ENCODE measurements at regions not wholly inside any gene's neighbourhood (a gene's known extent, or its start where the extent isn't known, plus 50 kb on each side); places are given as distances from the start of the nearest gene placed in this dataset.

DNA sequence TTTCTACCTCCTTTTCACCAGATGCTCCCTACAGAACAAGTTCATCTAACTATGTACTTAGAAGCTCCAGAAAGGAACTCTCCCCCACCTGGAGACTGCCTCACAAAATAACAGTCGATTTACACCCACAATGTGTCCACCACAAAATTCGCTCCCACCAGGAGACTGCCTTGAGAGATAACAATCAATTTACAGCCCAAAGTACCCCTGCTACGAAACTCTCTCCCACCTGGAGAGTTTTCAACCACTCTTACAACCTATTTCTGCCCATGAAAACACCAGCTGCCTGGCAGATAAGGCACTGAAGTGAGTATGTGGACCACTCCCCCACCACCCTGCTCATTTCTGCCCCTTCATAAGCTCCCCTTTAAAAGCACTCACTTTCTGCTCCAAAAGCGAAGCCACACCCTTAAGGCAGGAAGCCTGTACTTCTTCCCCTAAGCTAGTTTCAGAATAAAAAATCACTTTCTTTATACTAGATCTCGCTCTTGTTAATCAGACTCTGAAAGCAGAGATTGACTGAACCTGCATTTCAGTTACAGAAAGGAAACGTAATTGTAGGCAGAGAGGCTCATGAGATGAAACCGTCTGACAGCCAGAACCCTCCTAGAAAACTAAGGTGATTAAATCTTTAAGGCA, 94.4 kb upstream of the RBBP8 start:
- Histone ChIP-seq H3K4me3 (no peak overlapping the region), H3K27ac (no peak overlapping the region), H3K4me1 (peaks cover 5% of the 10 kb centered on the region; the same call in 1 of the 3 replicates), H3K4me2 (no peak overlapping the region), H3K9me3 (no peaks in the 10 kb centered on the region)
- CTCF ChIA-PET = interaction anchor here (0.5 to 1.4 kb wide), 4 partner anchors 21 to 1272 kb away, joined by 3 to 4 read pairs (median 3); no protein-coding TSS in a partner anchor
- no peak for TF ChIP-seq SMC3 (IDR thresholded peaks at IDR 0.05)
- no peak for TF ChIP-seq FOSB (CRISPR knock-in tag; IDR thresholded peaks at IDR 0.05)
- TF ChIP-seq USF2 (IDR thresholded peaks at IDR 0.05) = no peak
- TF ChIP-seq PHF8 (IDR thresholded peaks at IDR 0.05; ENCODE audit: borderline replicate concordance, low read depth) = no peak
- no peak for TF ChIP-seq HEYL (CRISPR knock-in tag; IDR thresholded peaks at IDR 0.05)
- TF ChIP-seq MYC (IDR thresholded peaks at IDR 0.05; ENCODE audit: borderline replicate concordance, low read length) = no peak
- no peak for TF ChIP-seq JUN (IDR thresholded peaks at IDR 0.05)
- no peak for TF ChIP-seq TFCP2L1 (CRISPR knock-in tag; IDR thresholded peaks at IDR 0.05)
- no peak for ATAC-seq
- no peak for FAIRE-seq
- no peak for DNase-seq (ENCODE audit: low read depth in 1 of 2, low spot score in 1 of 2)
- 62% methylated on average over 7 of the region's 7 CpGs for WGBS (ENCODE audit: missing lambda C conversion rate)
- POLR2A ChIA-PET = no interaction called here

GRCh38 chr18:22839340-22839821, 93.7 kb upstream of the RBBP8 start:
- H3K4me2 ChIP-seq = no peak overlapping the region
- ATAC-seq (no peak), FAIRE-seq (no peak), DNase-seq (ENCODE audit: low read depth in 1 of 2, low spot score in 1 of 2) (no peak)
- CTCF ChIA-PET = interaction anchor here (0.5 to 1.4 kb wide), 3 partner anchors 20 to 643 kb away, joined by 3 to 4 read pairs (median 3); no protein-coding TSS in a partner anchor
- POLR2A ChIA-PET = no interaction called here
- TF ChIP-seq, protein P1, sequence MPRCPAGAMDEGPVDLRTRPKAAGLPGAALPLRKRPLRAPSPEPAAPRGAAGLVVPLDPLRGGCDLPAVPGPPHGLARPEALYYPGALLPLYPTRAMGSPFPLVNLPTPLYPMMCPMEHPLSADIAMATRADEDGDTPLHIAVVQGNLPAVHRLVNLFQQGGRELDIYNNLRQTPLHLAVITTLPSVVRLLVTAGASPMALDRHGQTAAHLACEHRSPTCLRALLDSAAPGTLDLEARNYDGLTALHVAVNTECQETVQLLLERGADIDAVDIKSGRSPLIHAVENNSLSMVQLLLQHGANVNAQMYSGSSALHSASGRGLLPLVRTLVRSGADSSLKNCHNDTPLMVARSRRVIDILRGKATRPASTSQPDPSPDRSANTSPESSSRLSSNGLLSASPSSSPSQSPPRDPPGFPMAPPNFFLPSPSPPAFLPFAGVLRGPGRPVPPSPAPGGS (IDR thresholded peaks at IDR 0.05) = no peak
- TF ChIP-seq PHF8 (IDR thresholded peaks at IDR 0.05; ENCODE audit: borderline replicate concordance, low read depth) (no peak), RARB (CRISPR knock-in tag; IDR thresholded peaks at IDR 0.05) (no peak), HES2 (IDR thresholded peaks at IDR 0.05) (no peak), HEYL (CRISPR knock-in tag; IDR thresholded peaks at IDR 0.05) (no peak), FOXS1 (CRISPR knock-in tag; IDR thresholded peaks at IDR 0.05) (no peak), ZNF302 (CRISPR knock-in tag; IDR thresholded peaks at IDR 0.05) (no peak), ZFP36 (IDR thresholded peaks at IDR 0.05; ENCODE audit: borderline replicate concordance, partially characterized antibody) (no peak), KDM5A (IDR thresholded peaks at IDR 0.05) (no peak), CBX8 (IDR thresholded peaks at IDR 0.05) (no peak), EHMT2 (IDR thresholded peaks at IDR 0.05; ENCODE audit: low read depth) (no peak), CHD2 (IDR thresholded peaks at IDR 0.05; ENCODE audit: low read length, partially characterized antibody) (no peak)
- TF ChIP-seq, protein P2, sequence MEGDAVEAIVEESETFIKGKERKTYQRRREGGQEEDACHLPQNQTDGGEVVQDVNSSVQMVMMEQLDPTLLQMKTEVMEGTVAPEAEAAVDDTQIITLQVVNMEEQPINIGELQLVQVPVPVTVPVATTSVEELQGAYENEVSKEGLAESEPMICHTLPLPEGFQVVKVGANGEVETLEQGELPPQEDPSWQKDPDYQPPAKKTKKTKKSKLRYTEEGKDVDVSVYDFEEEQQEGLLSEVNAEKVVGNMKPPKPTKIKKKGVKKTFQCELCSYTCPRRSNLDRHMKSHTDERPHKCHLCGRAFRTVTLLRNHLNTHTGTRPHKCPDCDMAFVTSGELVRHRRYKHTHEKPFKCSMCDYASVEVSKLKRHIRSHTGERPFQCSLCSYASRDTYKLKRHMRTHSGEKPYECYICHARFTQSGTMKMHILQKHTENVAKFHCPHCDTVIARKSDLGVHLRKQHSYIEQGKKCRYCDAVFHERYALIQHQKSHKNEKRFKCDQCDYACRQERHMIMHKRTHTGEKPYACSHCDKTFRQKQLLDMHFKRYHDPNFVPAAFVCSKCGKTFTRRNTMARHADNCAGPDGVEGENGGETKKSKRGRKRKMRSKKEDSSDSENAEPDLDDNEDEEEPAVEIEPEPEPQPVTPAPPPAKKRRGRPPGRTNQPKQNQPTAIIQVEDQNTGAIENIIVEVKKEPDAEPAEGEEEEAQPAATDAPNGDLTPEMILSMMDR (IDR thresholded peaks at IDR 0.05) = no peak
- TF ChIP-seq, protein P3, sequence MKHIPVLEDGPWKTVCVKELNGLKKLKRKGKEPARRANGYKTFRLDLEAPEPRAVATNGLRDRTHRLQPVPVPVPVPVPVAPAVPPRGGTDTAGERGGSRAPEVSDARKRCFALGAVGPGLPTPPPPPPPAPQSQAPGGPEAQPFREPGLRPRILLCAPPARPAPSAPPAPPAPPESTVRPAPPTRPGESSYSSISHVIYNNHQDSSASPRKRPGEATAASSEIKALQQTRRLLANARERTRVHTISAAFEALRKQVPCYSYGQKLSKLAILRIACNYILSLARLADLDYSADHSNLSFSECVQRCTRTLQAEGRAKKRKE (CRISPR knock-in tag; IDR thresholded peaks at IDR 0.05; ENCODE audit: low read depth) = no peak
- TF ChIP-seq, protein P4, sequence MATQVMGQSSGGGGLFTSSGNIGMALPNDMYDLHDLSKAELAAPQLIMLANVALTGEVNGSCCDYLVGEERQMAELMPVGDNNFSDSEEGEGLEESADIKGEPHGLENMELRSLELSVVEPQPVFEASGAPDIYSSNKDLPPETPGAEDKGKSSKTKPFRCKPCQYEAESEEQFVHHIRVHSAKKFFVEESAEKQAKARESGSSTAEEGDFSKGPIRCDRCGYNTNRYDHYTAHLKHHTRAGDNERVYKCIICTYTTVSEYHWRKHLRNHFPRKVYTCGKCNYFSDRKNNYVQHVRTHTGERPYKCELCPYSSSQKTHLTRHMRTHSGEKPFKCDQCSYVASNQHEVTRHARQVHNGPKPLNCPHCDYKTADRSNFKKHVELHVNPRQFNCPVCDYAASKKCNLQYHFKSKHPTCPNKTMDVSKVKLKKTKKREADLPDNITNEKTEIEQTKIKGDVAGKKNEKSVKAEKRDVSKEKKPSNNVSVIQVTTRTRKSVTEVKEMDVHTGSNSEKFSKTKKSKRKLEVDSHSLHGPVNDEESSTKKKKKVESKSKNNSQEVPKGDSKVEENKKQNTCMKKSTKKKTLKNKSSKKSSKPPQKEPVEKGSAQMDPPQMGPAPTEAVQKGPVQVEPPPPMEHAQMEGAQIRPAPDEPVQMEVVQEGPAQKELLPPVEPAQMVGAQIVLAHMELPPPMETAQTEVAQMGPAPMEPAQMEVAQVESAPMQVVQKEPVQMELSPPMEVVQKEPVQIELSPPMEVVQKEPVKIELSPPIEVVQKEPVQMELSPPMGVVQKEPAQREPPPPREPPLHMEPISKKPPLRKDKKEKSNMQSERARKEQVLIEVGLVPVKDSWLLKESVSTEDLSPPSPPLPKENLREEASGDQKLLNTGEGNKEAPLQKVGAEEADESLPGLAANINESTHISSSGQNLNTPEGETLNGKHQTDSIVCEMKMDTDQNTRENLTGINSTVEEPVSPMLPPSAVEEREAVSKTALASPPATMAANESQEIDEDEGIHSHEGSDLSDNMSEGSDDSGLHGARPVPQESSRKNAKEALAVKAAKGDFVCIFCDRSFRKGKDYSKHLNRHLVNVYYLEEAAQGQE (IDR thresholded peaks at IDR 0.05) = no peak
- no peaks in the 10 kb centered on the region for H3K9me3 ChIP-seq
- H3K4me1 ChIP-seq = peaks cover 10% of the 10 kb centered on the region; the same call in 1 of the 3 replicates
- H3K4me3 ChIP-seq = no peak overlapping the region
- 60% methylated on average over 2 of the region's 2 CpGs for WGBS (ENCODE audit: missing lambda C conversion rate)
- H3K27ac ChIP-seq = no peak overlapping the region
